HepG2 (cell line): ENCODE measurements at regions not wholly inside any gene's neighbourhood (a gene's known extent, or its start where the extent isn't known, plus 50 kb on each side); places are given as distances from the start of the nearest gene placed in this dataset.

Source experiments
- GATAD1 ChIP-seq: IDR thresholded peaks from 2 replicates; pipeline ENCODE4 v1.6.1; 2016; ENCODE audit warnings: missing genetic modification reagents, missing compliant biosample characterization
- NCOR1 ChIP-seq: fragments of 200-600 bp; sonication (generic); IDR thresholded peaks from 2 replicates; pipeline ENCODE4 v1.7.0; 2017; ENCODE audit warnings: antibody characterized with exemption, low read length, borderline replicate concordance
- NFE2L1 ChIP-seq: sonication (generic); formaldehyde crosslinking; IDR thresholded peaks from 2 replicates; pipeline ENCODE4 v1.4.0; 2020; ENCODE audit warnings: missing genetic modification reagents, mild to moderate bottlenecking, borderline replicate concordance
- POLR2A ChIP-seq, 2 experiments: IDR thresholded peaks; 2 replicates each; pipeline ENCODE4 v1.6.1; 2011; ENCODE audit warnings: low read depth in 2 of 2, low read length in 2 of 2, mild to moderate bottlenecking in 1 of 2, moderate library complexity in 1 of 2; ENCODE audit not compliant: insufficient read depth in 1 of 2
- YY1 ChIP-seq: IDR thresholded peaks from 2 replicates; pipeline ENCODE4 v1.6.1; 2011; ENCODE audit warnings: low read length, low read depth, moderate library complexity, mild to moderate bottlenecking; ENCODE audit not compliant: insufficient read depth, insufficient replicate concordance
- ZNF83 ChIP-seq: sonication (generic); formaldehyde crosslinking; IDR thresholded peaks from 2 replicates; pipeline ENCODE4 v1.4.0; 2020; ENCODE audit warnings: missing genetic modification reagents, mild to moderate bottlenecking, borderline replicate concordance
- TF ChIP-seq, protein P1 (sequence below): sonication (generic); formaldehyde crosslinking; IDR thresholded peaks from 2 replicates; pipeline ENCODE4 v1.5.0; 2020; ENCODE audit warnings: mild to moderate bottlenecking, missing genetic modification reagents, moderate library complexity
- TF ChIP-seq, protein P2 (sequence below), 2 experiments: fragments of 450-650 bp in 1 of 2; sonication (generic) in 1 of 2; formaldehyde crosslinking; IDR thresholded peaks; 2 replicates each; pipeline versions ENCODE4 v1.5.0 to v1.8.0; 2020 to 2022; ENCODE audit warnings: mild to moderate bottlenecking in 1 of 2, missing genetic modification reagents in 1 of 2
- TF ChIP-seq, protein P3 (sequence below): sonication (generic); formaldehyde crosslinking; IDR thresholded peaks from 2 replicates; pipeline ENCODE4 v1.8.0; 2022; ENCODE audit warnings: mild to moderate bottlenecking, missing genetic modification reagents; ENCODE audit not compliant: insufficient replicate concordance

DNA sequence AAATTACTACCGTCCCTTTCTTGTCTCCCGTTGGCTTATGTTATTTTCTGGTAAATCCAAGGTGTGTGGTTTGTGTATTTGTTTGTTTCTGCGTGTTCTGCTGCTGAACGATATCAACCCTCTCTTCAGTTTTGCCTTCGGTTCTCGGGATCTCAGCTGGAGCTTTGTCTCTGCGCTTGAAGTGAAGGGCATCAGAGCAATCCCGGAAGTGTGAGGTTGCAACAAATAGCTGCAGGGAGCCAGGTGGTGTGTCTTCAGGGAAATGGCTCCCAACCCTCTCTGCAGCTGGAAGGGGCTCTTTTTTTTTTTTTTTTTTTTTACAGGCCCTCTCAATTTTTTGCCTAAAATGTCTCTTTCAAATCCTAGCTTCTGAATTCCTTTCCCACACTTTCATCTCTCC, 116.4 kb upstream of the RGMA start:
- TF ChIP-seq NCOR1 = no peak
- TF ChIP-seq ZNF83 (CRISPR knock-in tag) = no peak
- TF ChIP-seq YY1 = no peak
- TF ChIP-seq, protein P1, sequence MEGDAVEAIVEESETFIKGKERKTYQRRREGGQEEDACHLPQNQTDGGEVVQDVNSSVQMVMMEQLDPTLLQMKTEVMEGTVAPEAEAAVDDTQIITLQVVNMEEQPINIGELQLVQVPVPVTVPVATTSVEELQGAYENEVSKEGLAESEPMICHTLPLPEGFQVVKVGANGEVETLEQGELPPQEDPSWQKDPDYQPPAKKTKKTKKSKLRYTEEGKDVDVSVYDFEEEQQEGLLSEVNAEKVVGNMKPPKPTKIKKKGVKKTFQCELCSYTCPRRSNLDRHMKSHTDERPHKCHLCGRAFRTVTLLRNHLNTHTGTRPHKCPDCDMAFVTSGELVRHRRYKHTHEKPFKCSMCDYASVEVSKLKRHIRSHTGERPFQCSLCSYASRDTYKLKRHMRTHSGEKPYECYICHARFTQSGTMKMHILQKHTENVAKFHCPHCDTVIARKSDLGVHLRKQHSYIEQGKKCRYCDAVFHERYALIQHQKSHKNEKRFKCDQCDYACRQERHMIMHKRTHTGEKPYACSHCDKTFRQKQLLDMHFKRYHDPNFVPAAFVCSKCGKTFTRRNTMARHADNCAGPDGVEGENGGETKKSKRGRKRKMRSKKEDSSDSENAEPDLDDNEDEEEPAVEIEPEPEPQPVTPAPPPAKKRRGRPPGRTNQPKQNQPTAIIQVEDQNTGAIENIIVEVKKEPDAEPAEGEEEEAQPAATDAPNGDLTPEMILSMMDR = no peak
- no peak for TF ChIP-seq POLR2A (IDR thresholded peaks at IDR 0.05; ENCODE audit: insufficient read depth in 1 of 2, low read depth in 2 of 2, low read length in 2 of 2)
- TF ChIP-seq, protein P2, sequence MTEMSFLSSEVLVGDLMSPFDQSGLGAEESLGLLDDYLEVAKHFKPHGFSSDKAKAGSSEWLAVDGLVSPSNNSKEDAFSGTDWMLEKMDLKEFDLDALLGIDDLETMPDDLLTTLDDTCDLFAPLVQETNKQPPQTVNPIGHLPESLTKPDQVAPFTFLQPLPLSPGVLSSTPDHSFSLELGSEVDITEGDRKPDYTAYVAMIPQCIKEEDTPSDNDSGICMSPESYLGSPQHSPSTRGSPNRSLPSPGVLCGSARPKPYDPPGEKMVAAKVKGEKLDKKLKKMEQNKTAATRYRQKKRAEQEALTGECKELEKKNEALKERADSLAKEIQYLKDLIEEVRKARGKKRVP (CRISPR knock-in tag; IDR thresholded peaks at IDR 0.05) = no peak
- no peak for TF ChIP-seq GATAD1 (CRISPR knock-in tag)
- TF ChIP-seq, protein P3, sequence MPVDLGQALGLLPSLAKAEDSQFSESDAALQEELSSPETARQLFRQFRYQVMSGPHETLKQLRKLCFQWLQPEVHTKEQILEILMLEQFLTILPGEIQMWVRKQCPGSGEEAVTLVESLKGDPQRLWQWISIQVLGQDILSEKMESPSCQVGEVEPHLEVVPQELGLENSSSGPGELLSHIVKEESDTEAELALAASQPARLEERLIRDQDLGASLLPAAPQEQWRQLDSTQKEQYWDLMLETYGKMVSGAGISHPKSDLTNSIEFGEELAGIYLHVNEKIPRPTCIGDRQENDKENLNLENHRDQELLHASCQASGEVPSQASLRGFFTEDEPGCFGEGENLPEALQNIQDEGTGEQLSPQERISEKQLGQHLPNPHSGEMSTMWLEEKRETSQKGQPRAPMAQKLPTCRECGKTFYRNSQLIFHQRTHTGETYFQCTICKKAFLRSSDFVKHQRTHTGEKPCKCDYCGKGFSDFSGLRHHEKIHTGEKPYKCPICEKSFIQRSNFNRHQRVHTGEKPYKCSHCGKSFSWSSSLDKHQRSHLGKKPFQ (CRISPR knock-in tag) = no peak
- TF ChIP-seq NFE2L1 (CRISPR knock-in tag) = no peak
